HG03342 (cell line): ENCODE measurements at regions not wholly inside any gene's neighbourhood (a gene's known extent, or its start where the extent isn't known, plus 50 kb on each side); places are given as distances from the start of the nearest gene placed in this dataset.

ENCODE experiments used
- ATAC-seq: cut with Tn5 transposase; IDR thresholded peaks from one replicate; pipeline ENCODE4 v1.9.1; 2021; ENCODE audit warnings: mild to moderate bottlenecking, moderate library complexity; ENCODE audit not compliant: unreplicated experiment

DNA sequence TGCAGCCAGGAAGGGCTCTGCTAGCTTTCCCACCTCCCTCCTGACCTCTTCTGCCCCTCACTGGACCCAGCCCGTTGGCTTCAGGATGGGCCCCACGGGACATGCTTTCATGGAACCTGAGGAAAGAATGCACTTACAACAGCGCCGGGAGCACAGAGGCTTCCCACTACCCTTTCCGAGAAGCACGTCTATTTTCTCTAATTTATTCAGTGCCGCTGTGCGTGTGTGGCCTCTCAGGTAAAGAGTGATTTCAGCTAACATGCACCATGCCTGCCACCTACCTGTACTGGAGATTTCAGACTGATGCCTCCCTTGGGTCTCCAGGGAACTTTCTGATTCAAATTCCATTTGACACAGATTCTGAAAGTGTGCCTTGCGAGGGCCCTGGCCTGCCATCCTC is 140.1 kb downstream of the CYLD start:
- ATAC-seq: no peak

GRCh38 chr16:50881331-50881830 is 139.5 kb downstream of the CYLD start:
- ATAC-seq: no peak

DNA sequence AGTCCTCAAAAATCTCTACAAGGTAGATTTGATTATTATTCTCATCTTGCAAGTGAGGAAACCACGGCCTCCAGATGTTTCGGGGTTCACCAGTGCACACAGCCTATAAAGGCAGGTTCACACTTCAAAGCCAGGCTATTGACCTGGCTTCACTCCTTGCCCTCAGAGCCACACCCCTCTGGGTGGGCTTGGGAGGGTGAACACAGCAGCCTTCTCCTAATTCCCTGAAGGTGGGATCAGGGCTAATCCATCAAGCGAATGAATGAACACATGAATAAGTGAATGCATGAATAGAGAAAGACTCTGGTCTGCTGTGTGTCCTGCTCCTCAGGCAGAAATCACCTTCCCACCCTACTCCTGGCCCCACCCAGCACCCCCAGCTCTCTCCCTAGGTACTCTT is 139.0 kb downstream of the CYLD start:
- ATAC-seq: no peak

DNA sequence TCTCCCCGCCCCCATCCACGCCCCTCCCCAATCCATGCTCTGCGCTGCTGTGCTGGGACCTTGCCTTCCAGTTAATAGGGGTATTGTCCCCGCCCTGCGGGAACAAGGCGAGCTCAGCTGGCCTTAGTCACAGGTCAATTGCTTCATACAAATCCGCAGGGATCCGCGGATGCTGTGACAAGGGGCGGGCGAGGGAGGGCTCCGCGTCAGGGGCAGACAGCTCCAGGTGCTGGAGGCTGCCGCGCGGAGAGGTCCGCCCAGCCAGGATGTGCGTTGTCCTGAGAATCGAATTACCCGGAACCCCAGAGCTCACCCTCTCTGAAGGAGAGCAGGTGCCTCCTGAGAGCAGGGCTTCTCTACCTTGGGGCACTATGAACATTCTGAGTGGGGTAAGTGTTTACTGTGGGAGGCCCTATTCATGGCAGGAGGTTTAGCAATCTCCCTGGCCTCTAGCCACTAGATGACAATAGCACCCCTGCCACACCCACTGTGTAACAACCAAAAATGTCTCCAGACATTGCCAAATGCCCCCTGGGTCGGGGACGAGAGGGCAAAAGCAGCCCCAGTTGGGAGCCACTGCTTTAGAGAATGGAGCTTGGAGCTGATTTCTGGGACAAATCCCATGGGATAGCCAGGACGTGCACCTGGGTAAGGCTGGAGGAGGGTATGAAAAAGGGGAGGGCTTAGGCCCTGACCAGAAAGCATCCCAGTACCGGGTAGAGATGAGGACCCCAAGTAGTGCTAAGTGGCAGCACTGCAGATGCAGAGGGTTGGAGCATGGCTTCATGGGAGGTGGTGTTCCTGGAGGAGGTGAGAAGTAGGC is 138.2 kb downstream of the CYLD start:
- ATAC-seq: no peak

- no peak for ATAC-seq
Measured at GRCh38 chr16:50878966-50879615, 137.2 kb downstream of the CYLD start.

DNA sequence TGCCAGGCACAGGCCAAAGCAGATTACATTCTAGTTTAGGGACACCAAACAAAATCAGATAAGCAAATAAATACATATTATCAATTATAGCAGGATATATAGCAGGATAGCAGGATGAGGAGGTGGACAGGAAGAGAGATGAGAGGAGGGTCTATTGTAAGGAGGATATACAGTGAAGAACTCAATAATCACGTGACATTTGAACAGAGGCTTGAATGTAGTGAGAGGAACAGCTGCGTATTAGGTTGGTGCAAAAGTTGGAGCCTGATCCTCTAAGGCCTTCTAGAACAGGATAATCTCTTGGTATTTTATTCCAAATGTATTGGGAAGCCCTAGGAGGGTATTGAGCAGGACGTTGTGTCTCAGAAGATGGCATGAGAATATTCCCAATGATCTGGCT is 136.7 kb downstream of the CYLD start:
- no peak for ATAC-seq

DNA sequence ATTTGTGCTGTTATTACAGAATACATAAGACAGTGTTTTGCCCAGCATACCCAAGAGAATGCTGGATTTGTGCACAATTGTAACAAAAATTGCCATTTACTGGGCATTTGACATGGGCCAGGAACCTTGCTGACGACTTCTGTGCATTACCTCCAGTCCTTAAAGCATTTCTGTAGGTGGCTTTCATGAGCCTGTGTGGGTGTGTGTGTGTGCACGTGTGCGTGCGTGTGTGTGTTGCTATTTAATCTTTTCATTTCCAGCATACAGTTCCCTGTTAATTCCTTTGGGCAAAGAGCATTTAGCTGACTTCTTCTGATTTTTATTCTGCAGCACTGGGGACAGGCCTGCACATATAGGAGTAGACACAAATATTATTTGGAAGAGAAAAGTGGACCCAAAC is 134.4 kb downstream of the CYLD start:
- ATAC-seq: no peak

GRCh38 chr16:50868577-50868976 is 126.7 kb downstream of the CYLD start:
- no peak for ATAC-seq

GRCh38 chr16:50866806-50867205 is 124.9 kb downstream of the CYLD start:
- no peak for ATAC-seq

DNA sequence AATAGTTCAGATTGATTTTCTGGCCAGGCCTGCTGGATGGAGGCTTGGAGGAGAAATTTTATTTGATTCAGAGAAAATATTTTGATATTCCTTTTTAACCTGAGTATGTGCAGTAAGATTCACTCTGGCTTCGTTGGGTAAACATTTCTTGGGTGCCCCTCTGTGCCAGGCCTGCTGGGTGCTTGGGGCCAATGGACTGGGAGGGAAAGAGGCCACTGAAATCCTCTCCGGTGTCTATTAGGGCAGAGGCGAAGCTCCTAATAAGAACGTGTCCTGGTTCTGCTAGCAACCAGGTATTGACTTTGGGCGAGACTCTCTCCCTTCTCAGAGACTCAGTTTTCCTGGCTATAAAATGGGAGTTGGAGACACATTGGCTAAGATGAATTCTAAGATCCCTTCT is 122.5 kb downstream of the CYLD start:
- no peak for ATAC-seq

DNA sequence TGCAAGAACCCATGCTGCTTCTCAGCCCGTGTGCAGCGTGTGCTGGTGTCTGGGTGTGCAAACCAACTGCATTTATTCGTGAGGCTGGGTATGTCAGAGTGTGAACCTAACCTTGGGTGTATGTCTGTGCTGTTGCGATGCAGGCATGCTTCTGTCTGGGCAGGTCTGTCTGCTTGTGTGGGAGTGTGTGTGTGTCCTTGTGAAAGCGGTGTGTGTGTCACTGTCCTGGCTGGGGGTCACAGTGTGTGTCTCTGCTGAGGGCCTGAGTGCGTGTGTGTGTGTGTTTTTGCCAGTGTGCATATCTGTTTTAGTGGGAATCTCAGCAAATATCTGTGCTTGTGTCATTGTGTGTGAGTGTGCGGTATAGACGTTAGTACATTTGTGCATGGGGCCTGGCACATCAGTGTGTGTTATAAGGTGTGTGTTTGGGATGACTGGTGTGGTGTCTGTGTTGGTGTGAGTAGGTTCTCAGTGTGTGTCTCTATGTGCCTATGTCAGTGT is 121.8 kb downstream of the CYLD start:
- ATAC-seq: no peak

- no peak for ATAC-seq
Measured at GRCh38 chr16:50862818-50863643, 121.1 kb downstream of the CYLD start.

GRCh38 chr16:50861970-50862411 is 120.1 kb downstream of the CYLD start:
- ATAC-seq: no peak

- ATAC-seq: no peak
Measured at GRCh38 chr16:50861451-50861850, 119.6 kb downstream of the CYLD start.

DNA sequence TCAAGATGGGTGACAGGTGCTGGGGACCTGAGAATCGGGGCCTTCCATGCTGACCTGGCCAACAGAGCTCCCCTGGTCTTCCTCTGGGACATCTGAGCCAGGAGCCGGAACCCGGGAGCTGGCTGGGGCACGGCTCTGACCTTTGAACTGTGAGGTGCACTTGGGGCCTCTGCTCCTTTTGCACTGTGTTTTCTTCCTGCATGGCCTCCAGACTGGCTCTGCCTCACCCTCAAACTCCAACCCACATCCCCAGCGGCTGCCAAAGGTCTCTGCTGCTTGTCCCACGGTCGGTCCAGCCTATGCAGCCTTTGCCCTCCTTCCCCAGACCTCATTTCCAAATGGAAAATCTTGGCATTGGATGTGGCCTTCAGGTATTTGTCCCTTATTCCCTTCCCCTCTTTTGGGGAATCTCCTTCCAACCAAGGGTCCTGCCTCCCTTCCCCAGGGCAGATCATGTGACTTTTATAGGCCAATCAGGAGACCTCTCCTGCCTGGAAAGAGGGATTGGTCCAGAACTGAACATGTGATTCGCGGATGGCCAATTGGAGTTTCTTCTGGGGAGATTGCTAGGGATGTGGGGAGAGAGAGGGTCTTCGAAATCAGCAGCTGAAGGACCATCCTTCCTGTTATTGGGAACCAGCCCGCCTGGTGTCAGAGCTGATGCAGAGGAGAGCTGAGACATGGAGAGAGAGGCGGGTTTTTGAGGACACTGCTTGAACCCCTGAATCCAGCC is 117.9 kb downstream of the CYLD start:
- no peak for ATAC-seq

- no peak for ATAC-seq
Measured at GRCh38 chr16:50858877-50859627, 117.2 kb downstream of the CYLD start.

DNA sequence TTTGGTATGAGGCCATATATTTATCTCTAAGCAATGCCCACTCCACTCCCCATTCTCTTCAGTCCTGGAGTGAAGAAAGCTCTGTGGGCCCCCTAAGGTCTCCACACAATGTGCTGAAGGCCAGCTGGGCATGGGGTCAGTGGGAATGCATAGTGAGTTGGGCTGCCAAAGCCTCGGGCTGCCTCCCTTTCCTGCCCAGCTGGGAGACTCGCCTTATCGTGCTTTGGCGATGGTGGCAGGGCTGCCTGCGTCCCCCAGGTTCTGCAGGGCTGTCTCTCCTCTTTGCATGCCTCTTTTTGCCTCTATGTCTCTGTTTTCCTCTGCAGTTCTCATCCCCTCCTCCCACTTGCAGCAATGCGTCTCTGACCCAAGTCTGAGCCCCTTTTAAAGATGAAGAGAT is 116.5 kb downstream of the CYLD start:
- no peak for ATAC-seq

DNA sequence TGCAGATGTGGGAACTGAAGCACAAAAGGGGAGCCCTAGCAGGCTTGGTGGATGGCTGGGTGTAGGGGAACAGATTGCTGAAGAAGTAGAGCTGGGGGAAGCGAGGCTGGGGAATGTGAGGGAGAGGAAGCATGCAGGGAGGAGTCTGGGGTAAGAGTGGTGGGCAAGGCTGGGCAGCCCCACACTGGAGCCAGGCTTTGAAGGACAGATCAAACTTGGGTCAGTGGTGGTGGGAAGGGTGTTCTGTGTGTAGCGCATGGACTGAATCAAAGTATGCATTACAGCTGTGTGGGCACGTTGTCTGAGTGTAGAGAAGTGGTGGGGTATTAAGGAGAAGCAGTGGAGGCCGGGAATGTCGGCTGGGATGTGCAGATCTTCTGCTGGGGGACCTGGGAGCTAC is 116.0 kb downstream of the CYLD start:
- no peak for ATAC-seq

DNA sequence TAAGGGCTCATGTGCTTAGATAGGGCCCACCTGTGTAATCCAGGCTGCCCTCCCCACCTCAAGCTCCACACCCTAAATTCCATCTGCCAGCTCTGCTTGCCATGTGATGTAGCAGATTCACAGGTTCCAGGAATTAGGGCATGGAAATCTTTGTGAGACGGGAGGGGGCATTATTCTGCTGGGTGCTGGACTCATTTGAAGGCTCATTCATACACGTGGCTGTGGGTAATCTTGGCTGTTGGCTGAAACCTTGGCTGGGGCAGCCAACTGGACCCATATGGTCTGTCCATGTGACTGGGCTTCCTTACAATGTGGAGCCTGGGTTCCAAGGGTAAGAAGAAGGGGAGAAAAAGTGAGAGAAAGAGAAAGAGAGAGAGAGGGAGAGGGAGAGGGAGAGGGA is 115.1 kb downstream of the CYLD start:
- no peak for ATAC-seq

- ATAC-seq: no peak
Measured at GRCh38 chr16:50853329-50853728, 111.4 kb downstream of the CYLD start.
